CD14-positive monocyte (primary cell): ENCODE measurements at regions not wholly inside any gene's neighbourhood (a gene's known extent, or its start where the extent isn't known, plus 50 kb on each side); places are given as distances from the start of the nearest gene placed in this dataset.

Experiments used
- DNase-seq, 3 donors: peaks; one replicate each; pipeline ENCODE4 v3.0.0-alpha.2; 2011 to 2022
- H2AFZ ChIP-seq: 2 replicates; pipeline ENCODE4 v1.6.0; 2012; ENCODE audit warnings: mild to moderate bottlenecking, low read depth, low read length, inconsistent platforms; ENCODE audit not compliant: insufficient read depth, poor library complexity, severe bottlenecking
- H3K27ac ChIP-seq, 2 donors: 1 replicate in 1 of 2; 2 replicates in 1 of 2; pipeline ENCODE4 v1.5.1; 2012 to 2013; ENCODE audit warnings: low read length in 2 of 2, control low read depth in 1 of 2, inconsistent platforms in 1 of 2, low read depth in 1 of 2, mild to moderate bottlenecking in 1 of 2
- H3K27me3 ChIP-seq, 2 donors: one replicate each; pipeline versions ENCODE4 v1.6.0 to v1.6.1; 2011 to 2013; ENCODE audit warnings: low read length in 2 of 2; ENCODE audit not compliant: control insufficient read depth in 2 of 2, insufficient read depth in 2 of 2
- H3K36me3 ChIP-seq, 2 donors: replicated peaks in 1 of 2; 1 replicate in 1 of 2; 2 replicates in 1 of 2; pipeline versions ENCODE4 v1.5.1 to v1.6.1; 2012 to 2013; ENCODE audit warnings: low read length in 2 of 2, control low read depth in 1 of 2, inconsistent platforms in 1 of 2, mild to moderate bottlenecking in 1 of 2; ENCODE audit not compliant: insufficient read depth in 2 of 2, control insufficient read depth in 1 of 2
- H3K4me1 ChIP-seq, 2 donors: 1 replicate in 1 of 2; 2 replicates in 1 of 2; pipeline versions ENCODE4 v1.5.1 to v1.6.1; 2012 to 2013; ENCODE audit warnings: low read length in 2 of 2, control low read depth in 1 of 2, inconsistent platforms in 1 of 2, mild to moderate bottlenecking in 1 of 2, moderate library complexity in 1 of 2; ENCODE audit not compliant: insufficient read depth in 2 of 2, control insufficient read depth in 1 of 2
- H3K4me2 ChIP-seq: replicated peaks from 2 replicates; pipeline ENCODE3; 2012; ENCODE audit warnings: low read length, moderate library complexity, mild to moderate bottlenecking; ENCODE audit not compliant: poor library complexity, severe bottlenecking; ENCODE audit errors: extremely low read depth
- H3K4me3 ChIP-seq, 3 experiments: fragments of 200-600 bp in 1 of 3; sonication (generic) in 1 of 3; replicated peaks in 1 of 3; 1 replicate in 2 of 3; 2 replicates in 1 of 3; pipeline ENCODE4 v1.5.1; 2011 to 2013; ENCODE audit warnings: low read length in 3 of 3, mild to moderate bottlenecking in 3 of 3, control low read depth in 2 of 3, low read depth in 2 of 3, inconsistent platforms in 1 of 3, moderate library complexity in 1 of 3
- H3K79me2 ChIP-seq: 2 replicates; pipeline ENCODE4 v1.6.0; 2012; ENCODE audit warnings: mild to moderate bottlenecking, control low read depth, inconsistent platforms, low read length, moderate library complexity; ENCODE audit not compliant: insufficient read depth
- H3K9ac ChIP-seq: 2 replicates; pipeline ENCODE4 v1.6.0; 2017; ENCODE audit warnings: low read length, mild to moderate bottlenecking; ENCODE audit not compliant: insufficient read depth, poor library complexity, severe bottlenecking
- H3K9me3 ChIP-seq, 2 donors: replicated peaks in 1 of 2; 1 replicate in 1 of 2; 2 replicates in 1 of 2; pipeline versions ENCODE4 v1.5.1 to v1.6.1; 2012 to 2013; ENCODE audit warnings: low read length in 2 of 2, control low read depth in 1 of 2; ENCODE audit not compliant: control insufficient read depth in 1 of 2, insufficient read depth in 1 of 2
- H4K20me1 ChIP-seq: 2 replicates; pipeline ENCODE4 v1.6.0; 2012; ENCODE audit warnings: mild to moderate bottlenecking, low read length, control low read depth, moderate library complexity; ENCODE audit not compliant: insufficient read depth
- H3K27ac Mint-ChIP-seq, 7 donors: one replicate each; pipeline ENCODE4 v1.8.0; 2020; ENCODE audit warnings: mild to moderate bottlenecking in 7 of 7, mixed read lengths in 7 of 7, moderate library complexity in 6 of 7, inconsistent platforms in 2 of 7
- H3K27me3 Mint-ChIP-seq, 3 donors: one replicate each; pipeline ENCODE4 v1.8.0; 2021 to 2022; ENCODE audit warnings: low read depth in 3 of 3, mild to moderate bottlenecking in 3 of 3, mixed read lengths in 3 of 3, moderate library complexity in 3 of 3, inconsistent platforms in 1 of 3
- H3K36me3 Mint-ChIP-seq, 2 donors: one replicate each; pipeline ENCODE4 v1.8.0; 2020; ENCODE audit warnings: mixed read lengths in 2 of 2, inconsistent platforms in 1 of 2, mild to moderate bottlenecking in 1 of 2
- H3K4me1 Mint-ChIP-seq: one replicate; pipeline ENCODE4 v1.8.0; 2020; ENCODE audit warnings: mild to moderate bottlenecking, mixed read lengths
- H3K4me3 Mint-ChIP-seq, 2 donors: one replicate each; pipeline ENCODE4 v1.8.0; 2020; ENCODE audit warnings: mild to moderate bottlenecking in 2 of 2, mixed read lengths in 2 of 2, moderate library complexity in 1 of 2
- H3K9me3 Mint-ChIP-seq, 7 donors: one replicate each; pipeline ENCODE4 v1.8.0; 2020 to 2022; ENCODE audit warnings: mixed read lengths in 7 of 7, mild to moderate bottlenecking in 6 of 7, moderate library complexity in 6 of 7, inconsistent platforms in 2 of 7
- WGBS: methylation state at CpG from one replicate; pipeline ENCODE4 v1.1.5; 2013; ENCODE audit warnings: missing lambda C conversion rate; ENCODE audit not compliant: insufficient coverage; 5-methylcytosine and 5-hydroxymethylcytosine counted together
- intact Hi-C, 2 donors: fragments of 100-400 bp; cut with micrococcal nuclease; formaldehyde crosslinking; loops; one replicate each; pipeline versions ENCODE4 v1.15.0 to v1.15.1; 2023
- TF ChIP-seq, protein P1 (sequence below): fragments of 200-600 bp; IDR thresholded peaks from one replicate; pipeline ENCODE4 v1.8.0; 2022; ENCODE audit warnings: antibody characterized with exemption, mild to moderate bottlenecking

DNA sequence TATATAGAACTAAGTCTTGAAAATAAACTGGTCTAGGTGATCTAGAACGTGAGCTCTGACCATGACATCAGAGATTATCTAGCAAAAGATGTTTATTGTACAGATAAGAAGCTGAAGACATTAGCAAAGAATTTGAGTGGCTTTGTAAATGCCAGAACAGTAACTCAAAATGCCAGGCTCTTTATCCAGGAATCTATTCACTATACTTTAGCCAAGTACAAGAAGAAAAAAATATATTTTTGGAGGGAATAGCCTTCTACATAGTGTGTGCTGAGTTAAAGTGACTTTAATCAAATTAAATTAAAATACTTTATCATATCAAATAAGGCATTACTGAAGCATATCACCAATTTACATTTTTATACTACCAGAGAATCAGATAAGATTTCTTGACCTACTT lies 132.6 kb upstream of the ITGA1 start:
- Histone ChIP-seq H3K9me3 (no peaks in the 10 kb centered on the region), H3K27ac (no peak overlapping the region), H3K36me3 (no peaks in the 10 kb centered on the region), H3K27me3 (peaks cover 6 to 7% of the 10 kb centered on the region in 2 donors), H2AFZ (no peak overlapping the region), H3K4me1 (no peaks in the 10 kb centered on the region), H3K79me2 (no peaks in the 10 kb centered on the region), H4K20me1 (no peaks in the 10 kb centered on the region), H3K4me3 (no peak overlapping the region), H3K9ac (no peak overlapping the region), H3K4me2 (no peak overlapping the region)
- Mint-ChIP-seq H3K4me3 (no peak overlapping the region), H3K36me3 (no peaks in the 10 kb centered on the region), H3K27ac (peak overlapping the region in 1 of 7 donors; percentile 42), H3K9me3 (no peaks in the 10 kb centered on the region), H3K27me3 (peaks cover 1 to 7% (median 4%) of the 10 kb centered on the region in 3 donors), H3K4me1 (no peaks in the 10 kb centered on the region)
- TF ChIP-seq, protein P1, sequence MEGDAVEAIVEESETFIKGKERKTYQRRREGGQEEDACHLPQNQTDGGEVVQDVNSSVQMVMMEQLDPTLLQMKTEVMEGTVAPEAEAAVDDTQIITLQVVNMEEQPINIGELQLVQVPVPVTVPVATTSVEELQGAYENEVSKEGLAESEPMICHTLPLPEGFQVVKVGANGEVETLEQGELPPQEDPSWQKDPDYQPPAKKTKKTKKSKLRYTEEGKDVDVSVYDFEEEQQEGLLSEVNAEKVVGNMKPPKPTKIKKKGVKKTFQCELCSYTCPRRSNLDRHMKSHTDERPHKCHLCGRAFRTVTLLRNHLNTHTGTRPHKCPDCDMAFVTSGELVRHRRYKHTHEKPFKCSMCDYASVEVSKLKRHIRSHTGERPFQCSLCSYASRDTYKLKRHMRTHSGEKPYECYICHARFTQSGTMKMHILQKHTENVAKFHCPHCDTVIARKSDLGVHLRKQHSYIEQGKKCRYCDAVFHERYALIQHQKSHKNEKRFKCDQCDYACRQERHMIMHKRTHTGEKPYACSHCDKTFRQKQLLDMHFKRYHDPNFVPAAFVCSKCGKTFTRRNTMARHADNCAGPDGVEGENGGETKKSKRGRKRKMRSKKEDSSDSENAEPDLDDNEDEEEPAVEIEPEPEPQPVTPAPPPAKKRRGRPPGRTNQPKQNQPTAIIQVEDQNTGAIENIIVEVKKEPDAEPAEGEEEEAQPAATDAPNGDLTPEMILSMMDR: no peak
- no CpG with 5 or more reads among the region's 1 CpG for WGBS
- intact Hi-C loops: loop anchor here in 1 of 2 donors (5.0 kb wide), 1 partner anchor 1688 kb away; no protein-coding TSS in a partner anchor
- DNase-seq: no peak

DNA sequence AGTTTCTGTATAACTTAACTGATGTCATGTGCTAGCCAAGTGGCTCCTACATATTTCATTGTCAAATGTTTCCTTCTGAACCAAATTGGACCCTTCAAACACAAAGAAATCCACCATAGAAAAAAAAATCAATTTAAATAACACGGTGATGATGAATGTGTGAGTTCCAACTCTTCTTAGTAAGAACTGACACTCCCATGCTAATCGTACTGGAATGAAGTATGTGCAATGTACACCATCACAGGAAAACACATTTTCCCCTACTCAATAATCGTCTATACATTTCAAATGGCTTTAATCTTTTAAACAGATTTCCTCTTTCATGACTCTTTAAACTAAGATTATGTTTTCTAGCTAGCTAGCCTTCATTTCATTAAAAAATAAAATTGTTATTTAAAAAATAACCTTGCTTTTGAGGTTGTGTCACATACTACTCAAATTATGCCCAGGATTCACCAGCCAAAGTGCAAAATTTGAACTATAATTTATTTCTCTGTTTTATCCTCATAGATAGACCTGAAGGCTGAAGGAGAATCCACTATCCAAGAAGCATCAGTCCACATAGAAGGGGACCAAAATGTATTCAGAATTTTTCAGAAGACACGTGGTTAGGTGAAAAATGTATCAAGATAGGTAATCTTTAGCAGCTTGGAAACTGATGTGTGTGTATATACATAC lies 131.0 kb upstream of the ITGA1 start:
- no CpG with 5 or more reads among the region's 4 CpGs for WGBS

More for the DNA sequence above, 131.0 kb upstream of the ITGA1 start:
- no peaks in the 10 kb centered on the region for H3K9me3 ChIP-seq
- Mint-ChIP-seq H3K27me3 (peaks cover 1 to 7% (median 4%) of the 10 kb centered on the region in 3 donors), H3K4me1 (no peaks in the 10 kb centered on the region), H3K36me3 (no peaks in the 10 kb centered on the region), H3K27ac (no peak overlapping the region), H3K9me3 (no peaks in the 10 kb centered on the region), H3K4me3 (no peak overlapping the region)
- TF ChIP-seq, protein P1: no peak
- no peak overlapping the region for H2AFZ ChIP-seq
- H3K36me3 ChIP-seq: no peaks in the 10 kb centered on the region
- H3K4me2 ChIP-seq: no peak overlapping the region
- no peak overlapping the region for H3K4me3 ChIP-seq
- H3K9ac ChIP-seq: no peak overlapping the region
- intact Hi-C loops: loop anchor here in 1 of 2 donors (5.0 kb wide), 1 partner anchor 1689 kb away; no protein-coding TSS in a partner anchor
- H4K20me1 ChIP-seq: no peaks in the 10 kb centered on the region
- no peak overlapping the region for H3K27ac ChIP-seq
- H3K79me2 ChIP-seq: no peaks in the 10 kb centered on the region
- DNase-seq: no peak
- H3K27me3 ChIP-seq: peaks cover 6 to 7% of the 10 kb centered on the region in 2 donors
- H3K4me1 ChIP-seq: no peaks in the 10 kb centered on the region
